Left lobe of liver (tissue), 2 donors: ENCODE measurements at regions not wholly inside any gene's neighbourhood (a gene's known extent, or its start where the extent isn't known, plus 50 kb on each side); places are given as distances from the start of the nearest gene placed in this dataset.

Experiments
- ATAC-seq: fragments of 200-7000 bp; cut with Tn5 transposase; one replicate; pipeline ENCODE4 v1.9.1; 2020; ENCODE audit warnings: mild to moderate bottlenecking, moderate library complexity
- DNase-seq: peaks from one replicate; pipeline ENCODE4 v3.0.0-alpha.2; 2020; ENCODE audit warnings: low spot score
- donor health status: DM: no; HTN: no; CAD: no; lungs with moderate emphysema.
- donor health status: DM: no; HTN: yes; CAD: no.

DNA sequence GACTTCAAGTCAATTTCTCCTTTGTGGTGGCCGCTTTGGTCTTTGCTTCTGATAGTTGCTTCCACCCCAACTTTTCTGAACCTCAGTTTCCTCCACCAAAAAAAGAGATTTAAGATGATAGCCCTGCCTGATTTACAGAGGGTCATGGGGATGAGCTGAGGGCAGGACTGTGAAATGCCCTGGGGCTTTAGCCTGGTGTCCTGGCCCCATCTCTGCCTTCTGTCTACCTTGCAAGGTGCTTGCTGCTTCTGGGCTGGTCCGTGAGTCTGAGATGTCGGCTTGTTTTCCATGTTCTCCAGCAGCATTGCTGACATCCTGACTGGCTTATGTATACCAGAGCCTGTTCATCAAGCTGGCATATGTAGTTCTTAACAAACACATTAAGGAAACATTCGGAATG lies 191.9 kb upstream of the MPHOSPH6 start:
- no peak for ATAC-seq

DNA sequence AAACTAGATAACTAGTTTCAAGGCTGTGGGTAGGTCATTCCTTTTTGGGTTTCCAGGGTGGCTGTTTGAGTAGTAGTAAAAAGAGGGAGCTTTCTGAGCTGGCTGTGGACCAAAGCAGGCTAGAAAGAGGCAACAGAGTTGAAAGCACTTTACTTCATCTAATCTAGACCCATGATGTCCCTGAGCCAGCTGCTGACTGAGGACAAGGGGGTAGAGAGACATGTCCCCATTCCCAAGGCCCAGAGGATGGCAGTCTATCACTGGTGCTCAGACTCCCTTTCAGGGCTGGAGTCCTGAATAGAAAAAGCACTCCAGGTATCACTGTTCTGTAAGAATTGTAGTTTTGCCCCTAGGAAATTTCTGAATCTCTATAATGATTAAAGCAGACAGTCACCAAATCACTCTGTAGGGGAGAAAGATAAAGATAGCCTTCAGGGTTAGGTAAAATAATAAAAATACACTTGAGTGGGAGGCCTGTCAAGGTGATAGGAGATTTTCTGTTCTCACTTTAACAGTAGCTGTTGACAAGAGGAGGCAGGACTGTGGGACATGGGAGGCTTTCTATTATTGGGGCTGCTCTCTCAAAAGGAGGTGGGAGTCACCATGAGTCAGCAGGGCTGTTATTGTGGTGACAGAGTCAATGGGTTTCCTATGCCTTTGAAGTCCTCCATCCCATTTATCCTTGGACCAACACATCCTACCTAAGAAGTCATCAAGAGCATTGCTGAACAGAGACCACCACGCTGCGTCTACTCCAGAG lies 190.2 kb upstream of the MPHOSPH6 start:
- DNase-seq, result no peak
- no peak for ATAC-seq

More for the DNA sequence above, 191.9 kb upstream of the MPHOSPH6 start:
- DNase-seq, result no peak

DNA sequence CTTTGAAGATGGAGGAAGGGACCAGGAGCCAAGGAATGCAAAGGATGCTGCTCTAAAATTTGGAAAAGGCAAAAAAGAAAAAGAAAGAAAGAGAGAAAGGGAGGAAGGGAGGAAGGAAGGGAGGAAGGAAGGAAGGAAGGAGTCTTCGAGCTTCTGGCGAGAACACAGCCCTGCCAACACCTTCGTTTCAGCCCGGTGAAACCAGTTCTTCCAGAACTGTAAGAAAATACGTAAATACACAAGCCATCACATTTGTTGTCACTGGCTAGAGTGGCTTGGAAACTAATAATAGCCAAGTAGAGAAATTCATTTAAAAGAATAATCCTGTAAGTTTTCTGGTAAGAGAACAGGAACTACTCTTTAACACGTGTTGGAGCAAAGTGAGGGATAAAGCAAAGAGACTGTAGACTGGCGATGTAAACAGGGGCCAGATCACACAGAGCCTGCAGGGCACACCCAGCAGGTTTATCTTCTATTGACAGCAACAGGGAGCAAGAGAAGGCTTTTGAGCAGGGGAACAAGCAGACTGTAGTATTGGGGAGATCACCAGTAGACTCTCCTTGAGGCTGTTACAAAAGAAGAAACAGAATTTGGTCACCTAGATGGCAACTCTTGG lies 188.7 kb upstream of the MPHOSPH6 start:
- ATAC-seq, result no peak
- no peak for DNase-seq

- no peak for DNase-seq
- ATAC-seq, result no peak
Measured at GRCh38 chr16:82358161-82358560, 188.1 kb upstream of the MPHOSPH6 start.

DNA sequence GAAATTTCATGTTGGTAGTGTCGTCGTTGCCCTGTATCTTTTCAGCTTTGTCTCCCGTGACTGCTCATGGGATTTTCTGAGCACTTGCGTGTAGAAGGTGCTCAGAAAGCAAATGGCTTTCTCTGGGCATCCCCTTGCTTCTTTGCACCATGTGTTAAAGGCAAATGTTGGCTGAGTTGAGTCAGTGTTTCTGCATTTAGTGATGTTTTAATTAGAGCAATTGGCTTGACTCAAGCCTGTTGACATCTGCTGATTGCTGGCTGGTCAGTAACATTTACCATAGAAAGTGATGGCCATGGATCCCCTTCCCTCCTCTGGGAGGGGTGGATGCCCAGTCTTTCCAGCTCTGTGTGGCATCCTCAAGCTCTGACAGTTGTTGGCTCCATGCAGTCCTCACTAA lies 187.2 kb upstream of the MPHOSPH6 start:
- ATAC-seq (no peak), DNase-seq (no peak)

DNA sequence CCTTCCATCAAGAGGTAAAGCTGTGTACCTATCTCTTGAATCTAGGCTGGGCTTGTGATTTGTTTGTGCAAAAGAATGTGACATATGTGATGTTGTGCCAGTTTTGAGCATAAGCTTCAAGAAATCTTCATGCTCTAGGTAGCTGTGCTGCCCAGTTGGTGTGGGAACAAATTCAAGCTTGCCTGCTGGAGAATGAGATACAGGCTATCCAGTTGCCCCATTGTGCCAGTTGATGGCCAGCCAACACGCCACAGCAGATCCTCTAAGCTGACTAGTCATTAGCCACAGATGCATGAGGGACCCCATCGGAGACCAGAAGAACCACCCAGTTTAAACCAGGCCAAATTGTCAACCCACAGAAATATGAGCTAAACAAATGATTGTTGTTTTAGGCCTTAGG lies 180.5 kb upstream of the MPHOSPH6 start:
- ATAC-seq (no peak), DNase-seq (no peak)

- DNase-seq (no peak), ATAC-seq (no peak)
Measured at GRCh38 chr16:82345318-82345717, 175.3 kb upstream of the MPHOSPH6 start.

DNA sequence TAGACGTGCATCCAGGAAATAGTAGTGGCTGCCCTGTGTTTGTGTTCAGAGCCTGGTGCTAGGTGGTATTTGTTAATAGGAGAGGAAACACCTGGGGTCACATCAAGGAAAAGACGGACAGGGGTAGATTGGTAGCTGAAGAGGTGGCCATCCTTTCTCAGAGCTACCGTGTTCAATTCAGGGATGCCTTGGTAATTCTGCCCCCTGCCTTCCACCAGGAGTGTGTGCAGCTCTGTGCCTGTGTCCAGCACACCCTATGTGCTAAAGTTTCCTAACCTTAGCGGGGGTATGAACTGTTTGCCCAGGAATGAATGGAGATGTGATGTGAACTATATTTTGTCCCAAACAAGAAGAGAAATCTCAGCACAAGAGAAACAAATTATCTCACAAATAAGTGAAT lies 174.1 kb upstream of the MPHOSPH6 start:
- ATAC-seq (peak; percentile 97), DNase-seq (no peak)

GRCh38 chr16:82341146-82341669 lies 171.2 kb upstream of the MPHOSPH6 start:
- no peak for ATAC-seq
- no peak for DNase-seq

- ATAC-seq (no peak), DNase-seq (no peak)
Measured at GRCh38 chr16:82340531-82340930, 170.5 kb upstream of the MPHOSPH6 start.

DNA sequence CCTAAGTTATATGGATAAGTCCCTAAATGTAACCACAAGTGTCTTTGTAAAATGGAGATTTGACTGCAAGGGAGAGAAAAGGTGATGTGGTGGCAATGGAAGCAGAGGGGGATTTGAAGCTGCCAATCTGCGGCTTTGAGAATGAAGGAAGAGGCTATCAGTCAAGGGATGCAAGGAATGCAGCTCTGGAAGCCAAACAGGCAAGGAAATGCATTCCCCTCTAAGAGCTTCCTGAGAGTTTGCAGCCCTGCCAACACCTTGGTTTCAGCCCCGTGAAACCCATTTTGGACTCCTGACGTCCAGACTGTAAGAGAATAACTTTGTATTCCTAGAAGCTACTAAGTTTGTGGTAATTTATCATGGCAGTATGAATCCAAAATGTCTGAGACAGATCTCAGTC lies 167.3 kb upstream of the MPHOSPH6 start:
- DNase-seq (no peak), ATAC-seq (no peak)

DNA sequence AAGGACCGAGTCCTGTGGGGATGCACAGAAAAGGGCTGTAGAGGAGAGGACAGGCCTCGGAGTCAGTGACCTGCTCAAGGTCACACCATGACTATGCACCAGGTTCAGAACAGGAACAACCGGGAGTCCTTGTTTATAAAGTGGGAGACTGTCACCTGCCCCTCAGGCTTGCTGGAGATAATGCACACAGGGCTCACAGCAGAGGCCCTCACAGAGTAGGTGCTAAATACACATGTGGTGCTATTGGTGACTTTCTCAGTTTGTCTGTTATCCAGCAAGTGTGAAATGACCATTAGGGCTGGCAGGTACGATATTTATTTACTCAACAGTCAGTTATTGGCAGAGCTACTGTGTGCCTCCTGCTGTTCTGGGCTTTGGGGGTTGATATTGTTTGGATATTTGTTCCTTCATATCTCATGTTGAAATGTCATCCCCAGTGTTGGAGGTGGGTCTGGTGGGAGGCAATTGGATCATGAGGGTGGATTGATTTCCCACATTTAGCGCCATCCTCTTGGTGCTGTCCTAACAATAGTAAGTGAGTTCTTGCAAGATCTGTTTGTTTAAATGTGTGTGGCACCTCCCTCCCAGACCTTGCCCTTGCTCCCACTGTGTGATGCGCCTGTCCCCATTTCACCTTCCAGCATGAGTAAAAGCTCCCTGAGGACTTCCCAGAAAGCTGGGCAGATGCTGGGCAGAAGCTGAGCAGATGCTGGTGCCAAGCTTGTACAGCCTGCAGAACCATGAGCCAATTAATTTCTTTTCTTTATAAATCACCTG lies 162.1 kb upstream of the MPHOSPH6 start:
- ATAC-seq (peak; percentile 45), DNase-seq (peak; percentile 47)

GRCh38 chr16:82331397-82331796 lies 161.4 kb upstream of the MPHOSPH6 start:
- no peak for ATAC-seq
- DNase-seq, result no peak

- DNase-seq (peak; percentile 81), ATAC-seq (peak; percentile 94)
Measured at GRCh38 chr16:82329504-82330192, 159.6 kb upstream of the MPHOSPH6 start.

- ATAC-seq (peak; percentile 15), DNase-seq (no peak)
Measured at GRCh38 chr16:82328881-82329469, 159.0 kb upstream of the MPHOSPH6 start.

- DNase-seq, result no peak
- ATAC-seq, result no peak
Measured at GRCh38 chr16:82323171-82323570, 153.1 kb upstream of the MPHOSPH6 start.

DNA sequence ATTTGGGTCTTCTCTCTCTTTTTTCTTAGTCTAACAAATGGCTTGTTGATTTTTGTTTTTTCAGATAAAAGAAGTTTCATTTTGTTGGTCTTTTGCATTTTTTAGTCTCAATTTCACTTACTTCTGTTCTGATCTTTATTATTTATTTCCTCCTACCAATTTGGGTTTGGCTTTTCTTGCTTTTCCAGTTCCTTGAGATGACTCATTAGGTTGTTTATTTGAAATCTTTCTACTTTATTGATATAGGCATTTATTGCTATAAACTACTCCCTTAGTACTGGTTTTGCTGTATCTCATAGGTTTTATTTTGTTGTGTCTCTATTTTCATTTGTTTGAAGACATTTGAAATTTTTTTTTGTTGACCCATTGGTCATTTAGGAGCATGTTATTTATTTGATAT lies 152.2 kb upstream of the MPHOSPH6 start:
- DNase-seq (no peak), ATAC-seq (no peak)

DNA sequence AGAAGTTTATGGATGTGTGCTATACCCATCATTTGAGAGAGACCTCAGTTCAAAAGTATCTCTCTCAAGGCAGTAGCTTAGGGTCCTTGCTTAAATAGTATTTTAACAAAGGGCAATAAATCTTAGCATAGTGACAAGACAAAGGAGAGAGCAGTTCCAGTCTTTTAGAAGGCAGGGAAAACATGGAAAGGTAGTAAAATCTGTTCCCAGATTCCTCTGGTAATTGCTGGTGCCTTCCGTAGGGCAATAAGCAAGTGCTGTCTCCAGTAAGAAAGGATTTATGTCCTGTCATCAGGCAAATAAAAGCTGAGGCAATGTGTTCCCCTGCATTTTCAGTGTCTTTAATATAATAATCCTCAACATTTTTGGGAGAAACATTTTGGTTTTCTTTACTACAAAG lies 149.0 kb upstream of the MPHOSPH6 start:
- ATAC-seq, result no peak
- no peak for DNase-seq

GRCh38 chr16:82317411-82318167 lies 147.6 kb upstream of the MPHOSPH6 start:
- DNase-seq, result no peak
- peak; percentile 71 for ATAC-seq

DNA sequence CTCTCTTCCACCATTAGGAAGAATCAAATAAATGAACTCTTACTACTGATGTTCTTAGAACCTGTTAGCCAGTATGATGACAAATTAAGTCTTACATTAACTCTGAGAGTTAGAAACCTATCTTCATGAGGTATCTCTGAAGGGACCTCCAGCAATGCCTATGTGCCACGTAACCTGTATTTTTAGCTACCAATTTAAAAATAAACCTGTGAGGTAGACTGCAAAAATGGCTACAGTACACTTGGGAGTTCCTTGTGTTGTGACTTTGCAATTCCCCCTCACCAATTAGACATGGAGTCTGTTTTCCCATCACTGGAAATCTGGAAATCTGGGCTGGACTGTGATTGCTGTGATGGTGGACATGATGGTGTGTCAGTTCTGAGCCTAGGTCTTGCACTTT lies 143.7 kb upstream of the MPHOSPH6 start:
- ATAC-seq, result no peak
- DNase-seq, result no peak
